Left ventricle myocardium inferior (tissue), 1 donor: ENCODE measurements at regions not wholly inside any gene's neighbourhood (a gene's known extent, or its start where the extent isn't known, plus 50 kb on each side); places are given as distances from the start of the nearest gene placed in this dataset.

Experiments used
- DNase-seq: peaks from one replicate; pipeline ENCODE4 v3.0.0-alpha.2; 2020
- H3K27ac ChIP-seq: fragments of 200-600 bp; replicated peaks from 2 replicates; pipeline ENCODE4 v1.8.0; 2021
- H3K27me3 ChIP-seq: fragments of 200-600 bp; 2 replicates; pipeline ENCODE4 v1.8.0; 2021; ENCODE audit warnings: low read depth
- H3K36me3 ChIP-seq: fragments of 200-600 bp; 2 replicates; pipeline ENCODE4 v1.8.0; 2021
- H3K4me1 ChIP-seq: fragments of 200-600 bp; 2 replicates; pipeline ENCODE4 v1.8.0; 2021
- H3K4me3 ChIP-seq: fragments of 200-600 bp; 2 replicates; pipeline ENCODE4 v1.8.0; 2021; ENCODE audit warnings: mild to moderate bottlenecking, moderate library complexity
- H3K9me3 ChIP-seq: fragments of 200-600 bp; replicated peaks from 2 replicates; pipeline ENCODE4 v1.8.0; 2021
- CTCF ChIP-seq: fragments of 200-600 bp; IDR thresholded peaks from 2 replicates; pipeline ENCODE4 v1.8.0; 2021; ENCODE audit warnings: antibody characterized with exemption, mild to moderate bottlenecking, borderline replicate concordance
- intact Hi-C: fragments of 100-400 bp; cut with micrococcal nuclease; formaldehyde crosslinking; loops from one replicate; pipeline ENCODE4 v1.11.0; 2022
- donor health status: DM: no; HTN: yes; CAD: no; lungs with severe emphysema.

- H3K36me3 ChIP-seq, result no peaks in the 10 kb centered on the region
- no peak for TF ChIP-seq CTCF
- H3K27ac ChIP-seq, result no peak overlapping the region
- H3K9me3 ChIP-seq, result no peaks in the 10 kb centered on the region
- no peak overlapping the region for H3K4me3 ChIP-seq
- DNase-seq, result no peak
- intact Hi-C loops, result no loop called here
- H3K27me3 ChIP-seq, result no peaks in the 10 kb centered on the region
- H3K4me1 ChIP-seq, result no peaks in the 10 kb centered on the region
Observed at GRCh38 chr14:84128050-84128449, 1401.9 kb upstream of the FLRT2 start.

- Histone ChIP-seq H3K9me3 (no peaks in the 10 kb centered on the region), H3K4me1 (no peaks in the 10 kb centered on the region), H3K36me3 (no peaks in the 10 kb centered on the region), H3K4me3 (no peak overlapping the region), H3K27me3 (no peaks in the 10 kb centered on the region), H3K27ac (no peak overlapping the region)
- TF ChIP-seq CTCF, result no peak
- intact Hi-C loops, result no loop called here
- DNase-seq, result no peak
Observed at GRCh38 chr14:84129007-84129406, 1400.9 kb upstream of the FLRT2 start.

- Histone ChIP-seq H3K36me3 (no peaks in the 10 kb centered on the region), H3K27me3 (no peaks in the 10 kb centered on the region), H3K4me1 (no peaks in the 10 kb centered on the region), H3K4me3 (no peak overlapping the region), H3K9me3 (no peaks in the 10 kb centered on the region), H3K27ac (no peak overlapping the region)
- intact Hi-C loops, result no loop called here
- no peak for DNase-seq
- TF ChIP-seq CTCF, result no peak
Observed at GRCh38 chr14:84129941-84130340, 1400.0 kb upstream of the FLRT2 start.

GRCh38 chr14:84131924-84132323 is 1398.0 kb upstream of the FLRT2 start:
- H3K27ac ChIP-seq, result no peak overlapping the region

GRCh38 chr14:84144166-84144565 is 1385.8 kb upstream of the FLRT2 start:
- no peak for TF ChIP-seq CTCF
- intact Hi-C loops, result no loop called here
- no peaks in the 10 kb centered on the region for H3K27me3 ChIP-seq

More at GRCh38 chr14:84131924-84132323, 1398.0 kb upstream of the FLRT2 start:
- intact Hi-C loops, result no loop called here
- Histone ChIP-seq H3K4me1 (no peaks in the 10 kb centered on the region), H3K4me3 (no peak overlapping the region), H3K9me3 (peaks cover 5% of the 10 kb centered on the region), H3K27me3 (no peaks in the 10 kb centered on the region), H3K36me3 (no peaks in the 10 kb centered on the region)
- no peak for TF ChIP-seq CTCF
- no peak for DNase-seq

GRCh38 chr14:84152452-84152851 is 1377.5 kb upstream of the FLRT2 start:
- H3K27ac ChIP-seq, result no peak overlapping the region
- H3K36me3 ChIP-seq, result no peaks in the 10 kb centered on the region
- no peak for DNase-seq
- intact Hi-C loops, result no loop called here
- TF ChIP-seq CTCF, result no peak
- H3K4me3 ChIP-seq, result no peak overlapping the region
- no peaks in the 10 kb centered on the region for H3K9me3 ChIP-seq
- no peaks in the 10 kb centered on the region for H3K27me3 ChIP-seq
- H3K4me1 ChIP-seq, result no peaks in the 10 kb centered on the region

More at GRCh38 chr14:84144166-84144565, 1385.8 kb upstream of the FLRT2 start:
- no peak overlapping the region for H3K27ac ChIP-seq
- H3K9me3 ChIP-seq, result no peaks in the 10 kb centered on the region
- H3K4me3 ChIP-seq, result no peak overlapping the region
- DNase-seq, result no peak
- H3K36me3 ChIP-seq, result no peaks in the 10 kb centered on the region
- no peaks in the 10 kb centered on the region for H3K4me1 ChIP-seq
